ENCODE measurements at regions not wholly inside any gene's neighbourhood (a gene's known extent, or its start where the extent isn't known, plus 50 kb on each side); places are given as distances from the start of the nearest gene placed in this dataset.
"Not testable (repeated sequence)": the region's sequence is repeated elsewhere in the genome, so short reads cannot be mapped to it uniquely, and the experiment has no call there.

- TF ChIP-seq POLR2AphosphoS5 (IDR thresholded peaks at IDR 0.05; ENCODE audit: low read depth); EZH2 (IDR thresholded peaks at IDR 0.05; ENCODE audit: low read depth, unreplicated experiment); CREB1 (CRISPR knock-in tag; IDR thresholded peaks at IDR 0.05; ENCODE audit: low read depth); EZH2phosphoT487 (IDR thresholded peaks at IDR 0.05; ENCODE audit: unreplicated experiment); JUNB (IDR thresholded peaks at IDR 0.05; ENCODE audit: unreplicated experiment); ZNF114 (CRISPR knock-in tag; IDR thresholded peaks at IDR 0.05); ZNF331 (CRISPR knock-in tag; IDR thresholded peaks at IDR 0.05; ENCODE audit: low read depth); NANOG (IDR thresholded peaks at IDR 0.05; ENCODE audit: borderline replicate concordance); ZNF462 (CRISPR knock-in tag; IDR thresholded peaks at IDR 0.05): not testable (repeated sequence)
- TF ChIP-seq, protein P1, sequence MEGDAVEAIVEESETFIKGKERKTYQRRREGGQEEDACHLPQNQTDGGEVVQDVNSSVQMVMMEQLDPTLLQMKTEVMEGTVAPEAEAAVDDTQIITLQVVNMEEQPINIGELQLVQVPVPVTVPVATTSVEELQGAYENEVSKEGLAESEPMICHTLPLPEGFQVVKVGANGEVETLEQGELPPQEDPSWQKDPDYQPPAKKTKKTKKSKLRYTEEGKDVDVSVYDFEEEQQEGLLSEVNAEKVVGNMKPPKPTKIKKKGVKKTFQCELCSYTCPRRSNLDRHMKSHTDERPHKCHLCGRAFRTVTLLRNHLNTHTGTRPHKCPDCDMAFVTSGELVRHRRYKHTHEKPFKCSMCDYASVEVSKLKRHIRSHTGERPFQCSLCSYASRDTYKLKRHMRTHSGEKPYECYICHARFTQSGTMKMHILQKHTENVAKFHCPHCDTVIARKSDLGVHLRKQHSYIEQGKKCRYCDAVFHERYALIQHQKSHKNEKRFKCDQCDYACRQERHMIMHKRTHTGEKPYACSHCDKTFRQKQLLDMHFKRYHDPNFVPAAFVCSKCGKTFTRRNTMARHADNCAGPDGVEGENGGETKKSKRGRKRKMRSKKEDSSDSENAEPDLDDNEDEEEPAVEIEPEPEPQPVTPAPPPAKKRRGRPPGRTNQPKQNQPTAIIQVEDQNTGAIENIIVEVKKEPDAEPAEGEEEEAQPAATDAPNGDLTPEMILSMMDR (conservative IDR thresholded peaks at IDR 0.05; ENCODE audit: low read depth in 2 of 2), result not testable (repeated sequence)
- TF ChIP-seq, protein P2, sequence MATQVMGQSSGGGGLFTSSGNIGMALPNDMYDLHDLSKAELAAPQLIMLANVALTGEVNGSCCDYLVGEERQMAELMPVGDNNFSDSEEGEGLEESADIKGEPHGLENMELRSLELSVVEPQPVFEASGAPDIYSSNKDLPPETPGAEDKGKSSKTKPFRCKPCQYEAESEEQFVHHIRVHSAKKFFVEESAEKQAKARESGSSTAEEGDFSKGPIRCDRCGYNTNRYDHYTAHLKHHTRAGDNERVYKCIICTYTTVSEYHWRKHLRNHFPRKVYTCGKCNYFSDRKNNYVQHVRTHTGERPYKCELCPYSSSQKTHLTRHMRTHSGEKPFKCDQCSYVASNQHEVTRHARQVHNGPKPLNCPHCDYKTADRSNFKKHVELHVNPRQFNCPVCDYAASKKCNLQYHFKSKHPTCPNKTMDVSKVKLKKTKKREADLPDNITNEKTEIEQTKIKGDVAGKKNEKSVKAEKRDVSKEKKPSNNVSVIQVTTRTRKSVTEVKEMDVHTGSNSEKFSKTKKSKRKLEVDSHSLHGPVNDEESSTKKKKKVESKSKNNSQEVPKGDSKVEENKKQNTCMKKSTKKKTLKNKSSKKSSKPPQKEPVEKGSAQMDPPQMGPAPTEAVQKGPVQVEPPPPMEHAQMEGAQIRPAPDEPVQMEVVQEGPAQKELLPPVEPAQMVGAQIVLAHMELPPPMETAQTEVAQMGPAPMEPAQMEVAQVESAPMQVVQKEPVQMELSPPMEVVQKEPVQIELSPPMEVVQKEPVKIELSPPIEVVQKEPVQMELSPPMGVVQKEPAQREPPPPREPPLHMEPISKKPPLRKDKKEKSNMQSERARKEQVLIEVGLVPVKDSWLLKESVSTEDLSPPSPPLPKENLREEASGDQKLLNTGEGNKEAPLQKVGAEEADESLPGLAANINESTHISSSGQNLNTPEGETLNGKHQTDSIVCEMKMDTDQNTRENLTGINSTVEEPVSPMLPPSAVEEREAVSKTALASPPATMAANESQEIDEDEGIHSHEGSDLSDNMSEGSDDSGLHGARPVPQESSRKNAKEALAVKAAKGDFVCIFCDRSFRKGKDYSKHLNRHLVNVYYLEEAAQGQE (IDR thresholded peaks at IDR 0.05; ENCODE audit: unreplicated experiment), result not testable (repeated sequence)
- TF ChIP-seq, protein P3, sequence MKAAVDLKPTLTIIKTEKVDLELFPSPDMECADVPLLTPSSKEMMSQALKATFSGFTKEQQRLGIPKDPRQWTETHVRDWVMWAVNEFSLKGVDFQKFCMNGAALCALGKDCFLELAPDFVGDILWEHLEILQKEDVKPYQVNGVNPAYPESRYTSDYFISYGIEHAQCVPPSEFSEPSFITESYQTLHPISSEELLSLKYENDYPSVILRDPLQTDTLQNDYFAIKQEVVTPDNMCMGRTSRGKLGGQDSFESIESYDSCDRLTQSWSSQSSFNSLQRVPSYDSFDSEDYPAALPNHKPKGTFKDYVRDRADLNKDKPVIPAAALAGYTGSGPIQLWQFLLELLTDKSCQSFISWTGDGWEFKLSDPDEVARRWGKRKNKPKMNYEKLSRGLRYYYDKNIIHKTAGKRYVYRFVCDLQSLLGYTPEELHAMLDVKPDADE (IDR thresholded peaks at IDR 0.05), result not testable (repeated sequence)
These were observed 119.2 kb downstream of the SEPTIN14 start for GRCh38 chr7:55743454-55743717.

Measured in GM23338 (cell line).